HCT116 (cell line): ENCODE measurements at regions not wholly inside any gene's neighbourhood (a gene's known extent, or its start where the extent isn't known, plus 50 kb on each side); places are given as distances from the start of the nearest gene placed in this dataset.
A peak's percentile ranks its signal among the peaks of the same experiment; 100 is the strongest.

Experiments
- ATAC-seq: fragments of 200-7000 bp; cut with Tn5 transposase; 2 replicates; pipeline ENCODE4 v1.9.1; 2020; ENCODE audit warnings: mild to moderate bottlenecking, moderate library complexity
- BruUV-seq: library from RNA; stranded (reverse); fragments of 400-500 nt; replicated peaks from 2 replicates; lab custom pipeline; 2021; lab: Mats Ljungman, UMichigan
- CTCF ChIA-PET: fragments of 300-600 bp; sonication (Branson Sonifier 250); formaldehyde crosslinking; loops from one replicate; lab custom pipeline; 2021; ENCODE audit warnings: antibody characterized with exemption; lab: Charles Lee
- POLR2A ChIA-PET: fragments of 300-600, 350-600 bp; sonication (Branson Sonifier 250); formaldehyde crosslinking; loops from one replicate; lab custom pipeline; 2021; ENCODE audit warnings: antibody characterized with exemption; lab: Charles Lee
- RAD21 ChIA-PET, 2 experiments: fragments of 300-600 bp; sonication (Branson Sonifier 250); formaldehyde crosslinking; loops; one replicate each; lab custom pipeline; 2023; ENCODE audit warnings: low total read pairs in 2 of 2; ENCODE audit not compliant: uncharacterized antibody in 2 of 2, unreplicated experiment in 2 of 2, low non-redundant PET in 1 of 2; lab: Charles Lee
- DNase-seq: peaks from one replicate; pipeline ENCODE4 v3.0.0-alpha.2; 2010; ENCODE audit warnings: low read depth, low spot score
- H2AFZ ChIP-seq: fragments of 200-600 bp; shearing (Covaris generic), sonication (generic); 2 replicates; pipeline ENCODE4 v1.6.1; 2017; ENCODE audit warnings: low read depth, mixed run types, mixed read lengths, antibody characterized with exemption, low read length; ENCODE audit not compliant: poor library complexity, severe bottlenecking
- H3K27ac ChIP-seq: 2 replicates; pipeline ENCODE4 v1.5.1; 2012; ENCODE audit warnings: low read depth, low read length
- H3K27me3 ChIP-seq: fragments of 200-600 bp; sonication (generic); 2 replicates; pipeline ENCODE4 v1.6.1; 2016; ENCODE audit warnings: mixed run types, low read length, mixed read lengths; ENCODE audit not compliant: insufficient read depth
- H3K36me3 ChIP-seq, 2 experiments: fragments of 200-500 bp in 1 of 2; fragments of 200-600 bp in 1 of 2; sonication (Bioruptor generic) in 1 of 2; sonication (generic) in 1 of 2; 2 replicates each; pipeline versions ENCODE4 v1.5.1 to v1.6.1; 2014 to 2016; ENCODE audit warnings: low read length in 2 of 2, inconsistent platforms in 1 of 2, mixed read lengths in 1 of 2, mixed run types in 1 of 2; ENCODE audit not compliant: insufficient read depth in 2 of 2, control insufficient read depth in 1 of 2
- H3K4me1 ChIP-seq, 2 experiments: fragments of 200-600 bp in 1 of 2; sonication (generic) in 1 of 2; 2 replicates each; pipeline versions ENCODE4 v1.5.1 to v1.6.1; 2012 to 2017; ENCODE audit warnings: low read length in 2 of 2, inconsistent platforms in 1 of 2, mild to moderate bottlenecking in 1 of 2, mixed read lengths in 1 of 2, mixed run types in 1 of 2, moderate library complexity in 1 of 2; ENCODE audit not compliant: insufficient read depth in 2 of 2, control insufficient read depth in 1 of 2
- H3K4me2 ChIP-seq: fragments of 200-600 bp; sonication (generic); 2 replicates; pipeline ENCODE4 v1.6.1; 2017; ENCODE audit warnings: mixed run types, low read length, mixed read lengths
- H3K4me3 ChIP-seq, 2 experiments: fragments of 200-600 bp in 1 of 2; sonication (generic) in 1 of 2; replicated peaks in 1 of 2; 2 replicates each; pipeline ENCODE4 v1.5.1; 2011 to 2016; ENCODE audit warnings: low read length in 2 of 2, control low read depth in 1 of 2, low read depth in 1 of 2, mild to moderate bottlenecking in 1 of 2, mixed read lengths in 1 of 2, mixed run types in 1 of 2
- H3K79me2 ChIP-seq: fragments of 200-600 bp; sonication (generic); 2 replicates; pipeline ENCODE4 v1.6.1; 2017; ENCODE audit warnings: mild to moderate bottlenecking, mixed run types, low read length, moderate library complexity, mixed read lengths; ENCODE audit not compliant: insufficient read depth
- H3K9ac ChIP-seq: fragments of 200-600 bp; sonication (generic); 2 replicates; pipeline ENCODE4 v1.6.1; 2016; ENCODE audit warnings: low read length, mixed read lengths
- H3K9me2 ChIP-seq: fragments of 200-600 bp; sonication (generic), shearing (Covaris generic); 2 replicates; pipeline ENCODE4 v1.6.1; 2017; ENCODE audit warnings: mixed run types, mild to moderate bottlenecking, moderate library complexity; ENCODE audit not compliant: insufficient read depth
- H3K9me3 ChIP-seq, 2 experiments: fragments of 200-500 bp in 1 of 2; fragments of 200-600 bp in 1 of 2; sonication (Bioruptor generic) in 1 of 2; sonication (generic) in 1 of 2; 2 replicates each; pipeline ENCODE4 v1.6.1; 2014 to 2017; ENCODE audit warnings: low read length in 2 of 2, mixed read lengths in 2 of 2, inconsistent platforms in 1 of 2, low read depth in 1 of 2, mild to moderate bottlenecking in 1 of 2, mixed run types in 1 of 2, moderate library complexity in 1 of 2; ENCODE audit not compliant: control insufficient read depth in 1 of 2, insufficient read depth in 1 of 2
- H4K20me1 ChIP-seq: fragments of 200-600 bp; sonication (generic), shearing (Covaris generic); 2 replicates; pipeline ENCODE4 v1.6.1; 2017; ENCODE audit warnings: mixed run types, mild to moderate bottlenecking, moderate library complexity; ENCODE audit not compliant: insufficient read depth
- ATF3 ChIP-seq: IDR thresholded peaks from 2 replicates; pipeline ENCODE4 v1.6.1; 2012
- CBX3 ChIP-seq: IDR thresholded peaks from 2 replicates; pipeline ENCODE4 v1.6.1; 2012; ENCODE audit warnings: low read depth
- CEBPB ChIP-seq: IDR thresholded peaks from 2 replicates; pipeline ENCODE4 v1.6.1; 2012; ENCODE audit warnings: low read depth
- EGR1 ChIP-seq: IDR thresholded peaks from 2 replicates; pipeline ENCODE4 v1.6.1; 2012; ENCODE audit warnings: low read depth
- ELF1 ChIP-seq: IDR thresholded peaks from 2 replicates; pipeline ENCODE4 v1.6.1; 2012; ENCODE audit warnings: low read depth, borderline replicate concordance
- EZH2 ChIP-seq: fragments of 200-600 bp; sonication (generic); IDR thresholded peaks from 2 replicates; pipeline ENCODE4 v1.6.1; 2017; ENCODE audit warnings: antibody characterized with exemption, mixed run types
- EZH2phosphoT487 ChIP-seq: fragments of 200-600 bp; IDR thresholded peaks from 2 replicates; pipeline ENCODE4 v1.6.1; 2018; ENCODE audit warnings: antibody characterized with exemption, borderline replicate concordance
- FOSL1 ChIP-seq: IDR thresholded peaks from 2 replicates; pipeline ENCODE4 v1.6.1; 2012; ENCODE audit warnings: low read depth
- JUND ChIP-seq: IDR thresholded peaks from 2 replicates; pipeline ENCODE4 v1.6.1; 2012
- POLR2A ChIP-seq: IDR thresholded peaks from 2 replicates; pipeline ENCODE4 v1.7.0; 2011; ENCODE audit warnings: borderline replicate concordance; ENCODE audit not compliant: insufficient read depth, insufficient read length; ENCODE audit errors: extremely low read depth
- RAD21 ChIP-seq: IDR thresholded peaks from 2 replicates; pipeline ENCODE4 v1.6.1; 2012; ENCODE audit warnings: low read depth, mild to moderate bottlenecking
- REST ChIP-seq: IDR thresholded peaks from 2 replicates; pipeline ENCODE4 v1.6.1; 2012; ENCODE audit warnings: low read depth
- SP1 ChIP-seq: IDR thresholded peaks from 2 replicates; pipeline ENCODE4 v1.6.1; 2012; ENCODE audit warnings: low read depth
- SRF ChIP-seq: IDR thresholded peaks from 2 replicates; pipeline ENCODE4 v1.6.1; 2012; ENCODE audit warnings: low read depth
- TCF7L2 ChIP-seq: IDR thresholded peaks from 2 replicates; pipeline ENCODE4 v1.7.0; 2011; ENCODE audit warnings: borderline replicate concordance, inconsistent platforms; ENCODE audit not compliant: insufficient read depth, insufficient read length; ENCODE audit errors: extremely low read depth
- YY1 ChIP-seq: IDR thresholded peaks from 2 replicates; pipeline ENCODE4 v1.6.1; 2011; ENCODE audit warnings: low read length, low read depth, moderate library complexity, mild to moderate bottlenecking; ENCODE audit not compliant: insufficient replicate concordance; ENCODE audit errors: extremely low read depth
- ZFX ChIP-seq: fragments of 450-650 bp; IDR thresholded peaks from 2 replicates; pipeline ENCODE4 v1.6.1; 2017
- ZNF274 ChIP-seq: fragments of 200-500 bp; sonication (Bioruptor generic); IDR thresholded peaks from 2 replicates; pipeline ENCODE4 v1.6.1; 2014; ENCODE audit warnings: mild to moderate bottlenecking, low read depth, low read length, inconsistent platforms
- intact Hi-C: fragments of 100-400 bp; cut with micrococcal nuclease; formaldehyde crosslinking; loops from 2 replicates; pipeline ENCODE4 v1.10.0; 2022
- TF ChIP-seq, protein P1 (sequence below): IDR thresholded peaks from 2 replicates; pipeline ENCODE4 v1.6.1; 2012
- TF ChIP-seq, protein P2 (sequence below), 3 experiments: fragments of 200-600 bp in 1 of 3; sonication (generic) in 1 of 3; IDR thresholded peaks in 2 of 3; conservative IDR thresholded peaks in 1 of 3; 2 replicates each; pipeline ENCODE4 v1.5.1; 2012 to 2017; ENCODE audit warnings: low read depth in 2 of 3, low read length in 2 of 3, antibody characterized with exemption in 1 of 3, borderline replicate concordance in 1 of 3, control low read depth in 1 of 3, mild to moderate bottlenecking in 1 of 3, mixed read lengths in 1 of 3, mixed run types in 1 of 3, moderate library complexity in 1 of 3; ENCODE audit not compliant: insufficient read depth in 1 of 3
- TF ChIP-seq, protein P3 (sequence below): IDR thresholded peaks from 2 replicates; pipeline ENCODE4 v1.6.1; 2011; ENCODE audit warnings: mild to moderate bottlenecking, low read length, moderate library complexity; ENCODE audit not compliant: insufficient replicate concordance; ENCODE audit errors: extremely low read depth

DNA sequence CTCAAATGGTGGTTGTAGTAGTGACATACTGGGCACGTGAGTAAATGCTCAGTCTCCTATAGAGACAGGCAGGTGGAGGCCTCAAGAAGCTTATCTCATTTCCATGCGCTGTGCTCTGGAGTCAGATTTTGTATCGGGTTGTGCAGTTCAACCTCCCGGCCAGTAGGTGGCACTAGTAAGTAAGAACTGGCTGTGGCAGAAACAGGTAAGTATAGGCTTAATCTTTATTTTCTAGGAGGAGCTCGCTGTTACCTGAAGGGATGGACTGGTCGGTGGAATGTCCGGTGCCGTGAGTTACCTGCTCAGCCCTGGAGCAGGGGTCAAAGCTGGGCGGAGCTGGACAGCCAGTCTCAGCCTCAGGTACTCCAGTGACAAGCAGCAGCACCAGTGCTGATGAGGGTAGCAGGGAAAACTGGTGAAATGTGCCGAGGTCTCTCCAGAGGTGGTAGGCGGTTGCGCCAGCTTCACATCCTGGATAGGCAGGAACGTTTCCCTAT, 880.1 kb upstream of the SEMA6A start:
- ATAC-seq (peak; percentile 84), DNase-seq (peak; percentile 62)
- Histone ChIP-seq H2AFZ (peak overlapping the region; percentile 75), H3K4me1 (no peaks in the 10 kb centered on the region), H3K9me2 (no peaks in the 10 kb centered on the region), H3K79me2 (no peaks in the 10 kb centered on the region), H3K27ac (peak overlapping the region; percentile 18; the same call in 1 of the 2 replicates), H3K36me3 (no peaks in the 10 kb centered on the region), H3K9me3 (no peaks in the 10 kb centered on the region), H4K20me1 (no peaks in the 10 kb centered on the region), H3K9ac (peak overlapping the region; percentile 19; the same call in 1 of the 2 replicates), H3K4me2 (peak overlapping the region; percentile 80), H3K27me3 (no peaks in the 10 kb centered on the region), H3K4me3 (peak overlapping the region; percentile 49 to 62)
- ChIA-PET POLR2A (no interaction called here), RAD21 (interaction anchor here in 1 of 2 experiments (0.7 kb wide), 1 partner anchor 136 kb away, joined by 3 read pairs; no protein-coding TSS in a partner anchor), CTCF (interaction anchor here (0.7 to 2.0 kb wide), 23 partner anchors 10 to 1502 kb away, joined by 3 to 9 read pairs (median 4); partner anchors contain the start of gene SEMA6A)
- intact Hi-C loops, result no loop called here
- no TSS peak for BruUV-seq
- TF ChIP-seq EGR1 (no peak), ZFX (no peak), JUND (no peak), ATF3 (no peak), RAD21 (peak; percentile 48; the same call in 1 of the 2 replicates), EZH2phosphoT487 (no peak), ELF1 (no peak), ZNF274 (no peak), SP1 (no peak), POLR2A (no peak), CBX3 (peak; percentile 94), REST (no peak), CEBPB (no peak), SRF (no peak), YY1 (peak; percentile 16), EZH2 (no peak), TCF7L2 (no peak), FOSL1 (no peak)
- TF ChIP-seq, protein P1, sequence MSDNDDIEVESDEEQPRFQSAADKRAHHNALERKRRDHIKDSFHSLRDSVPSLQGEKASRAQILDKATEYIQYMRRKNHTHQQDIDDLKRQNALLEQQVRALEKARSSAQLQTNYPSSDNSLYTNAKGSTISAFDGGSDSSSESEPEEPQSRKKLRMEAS, result peak; percentile 60
- TF ChIP-seq, protein P2, sequence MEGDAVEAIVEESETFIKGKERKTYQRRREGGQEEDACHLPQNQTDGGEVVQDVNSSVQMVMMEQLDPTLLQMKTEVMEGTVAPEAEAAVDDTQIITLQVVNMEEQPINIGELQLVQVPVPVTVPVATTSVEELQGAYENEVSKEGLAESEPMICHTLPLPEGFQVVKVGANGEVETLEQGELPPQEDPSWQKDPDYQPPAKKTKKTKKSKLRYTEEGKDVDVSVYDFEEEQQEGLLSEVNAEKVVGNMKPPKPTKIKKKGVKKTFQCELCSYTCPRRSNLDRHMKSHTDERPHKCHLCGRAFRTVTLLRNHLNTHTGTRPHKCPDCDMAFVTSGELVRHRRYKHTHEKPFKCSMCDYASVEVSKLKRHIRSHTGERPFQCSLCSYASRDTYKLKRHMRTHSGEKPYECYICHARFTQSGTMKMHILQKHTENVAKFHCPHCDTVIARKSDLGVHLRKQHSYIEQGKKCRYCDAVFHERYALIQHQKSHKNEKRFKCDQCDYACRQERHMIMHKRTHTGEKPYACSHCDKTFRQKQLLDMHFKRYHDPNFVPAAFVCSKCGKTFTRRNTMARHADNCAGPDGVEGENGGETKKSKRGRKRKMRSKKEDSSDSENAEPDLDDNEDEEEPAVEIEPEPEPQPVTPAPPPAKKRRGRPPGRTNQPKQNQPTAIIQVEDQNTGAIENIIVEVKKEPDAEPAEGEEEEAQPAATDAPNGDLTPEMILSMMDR (IDR thresholded peaks at IDR 0.05 in 2 of 3, conservative IDR thresholded peaks at IDR 0.05 in 1 of 3; ENCODE audit: borderline replicate concordance in 1 of 3, insufficient read depth in 1 of 3, low read depth in 2 of 3, low read length in 2 of 3), result peak; percentile 45 to 88 (median 78); a peak in 5 of 6 replicates
- TF ChIP-seq, protein P3, sequence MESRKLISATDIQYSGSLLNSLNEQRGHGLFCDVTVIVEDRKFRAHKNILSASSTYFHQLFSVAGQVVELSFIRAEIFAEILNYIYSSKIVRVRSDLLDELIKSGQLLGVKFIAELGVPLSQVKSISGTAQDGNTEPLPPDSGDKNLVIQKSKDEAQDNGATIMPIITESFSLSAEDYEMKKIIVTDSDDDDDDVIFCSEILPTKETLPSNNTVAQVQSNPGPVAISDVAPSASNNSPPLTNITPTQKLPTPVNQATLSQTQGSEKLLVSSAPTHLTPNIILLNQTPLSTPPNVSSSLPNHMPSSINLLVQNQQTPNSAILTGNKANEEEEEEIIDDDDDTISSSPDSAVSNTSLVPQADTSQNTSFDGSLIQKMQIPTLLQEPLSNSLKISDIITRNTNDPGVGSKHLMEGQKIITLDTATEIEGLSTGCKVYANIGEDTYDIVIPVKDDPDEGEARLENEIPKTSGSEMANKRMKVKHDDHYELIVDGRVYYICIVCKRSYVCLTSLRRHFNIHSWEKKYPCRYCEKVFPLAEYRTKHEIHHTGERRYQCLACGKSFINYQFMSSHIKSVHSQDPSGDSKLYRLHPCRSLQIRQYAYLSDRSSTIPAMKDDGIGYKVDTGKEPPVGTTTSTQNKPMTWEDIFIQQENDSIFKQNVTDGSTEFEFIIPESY, result no peak
